H1 (cell line): ENCODE measurements at regions not wholly inside any gene's neighbourhood (a gene's known extent, or its start where the extent isn't known, plus 50 kb on each side); places are given as distances from the start of the nearest gene placed in this dataset.

Experiments
- CTCF ChIA-PET: fragments of 300-600 bp; sonication (Branson Sonifier 250); formaldehyde crosslinking; loops from one replicate; lab custom pipeline; 2021; ENCODE audit not compliant: partially characterized antibody; lab: Charles Lee
- POLR2A ChIA-PET: fragments of 300-600 bp; sonication (Branson Sonifier 250); formaldehyde crosslinking; loops from one replicate; lab custom pipeline; 2021; ENCODE audit warnings: inconsistent platforms; ENCODE audit not compliant: partially characterized antibody; lab: Charles Lee
- DNase-seq, 2 experiments: peaks; one replicate each; pipeline versions ENCODE4 v3.0.0 to v3.0.0-alpha.2; 2010 to 2022; ENCODE audit warnings: low spot score in 2 of 2, low read depth in 1 of 2, mixed read lengths in 1 of 2
- FAIRE-seq: peaks from 2 replicates; lab custom pipeline; 2011; peaks lifted over from hg19 to GRCh38; lab: Jason Lieb, UNC
- H2AFZ ChIP-seq: 2 replicates; pipeline ENCODE4 v1.8.1; 2012; ENCODE audit warnings: low read length, inconsistent platforms
- H2AK5ac ChIP-seq: 2 replicates; pipeline ENCODE4 v1.6.1; 2013; ENCODE audit warnings: low read depth, low read length
- H2BK120ac ChIP-seq: replicated peaks from 2 replicates; pipeline ENCODE3; 2013; ENCODE audit warnings: low read depth, low read length, inconsistent platforms
- H2BK12ac ChIP-seq: 2 replicates; pipeline ENCODE4 v1.6.1; 2013; ENCODE audit warnings: low read depth, low read length
- H2BK15ac ChIP-seq: 2 replicates; pipeline ENCODE4 v1.6.1; 2013; ENCODE audit warnings: low read length
- H2BK20ac ChIP-seq: 2 replicates; pipeline ENCODE4 v1.6.1; 2013; ENCODE audit warnings: low read length
- H2BK5ac ChIP-seq: 2 replicates; pipeline ENCODE4 v1.6.1; 2013; ENCODE audit warnings: low read depth, low read length
- H3K14ac ChIP-seq: 2 replicates; pipeline ENCODE4 v1.6.1; 2013; ENCODE audit warnings: inconsistent platforms; ENCODE audit not compliant: insufficient read length
- H3K18ac ChIP-seq: 2 replicates; pipeline ENCODE4 v1.6.1; 2013; ENCODE audit warnings: low read length; ENCODE audit errors: extremely low read depth
- H3K23ac ChIP-seq: 2 replicates; pipeline ENCODE4 v1.6.1; 2013; ENCODE audit warnings: inconsistent platforms; ENCODE audit not compliant: insufficient read length
- H3K23me2 ChIP-seq: 2 replicates; pipeline ENCODE4 v1.6.1; 2013; ENCODE audit warnings: low read depth, low read length
- H3K27ac ChIP-seq: 2 replicates; pipeline ENCODE4 v1.6.1; 2011; ENCODE audit warnings: low read depth, low read length, inconsistent platforms
- H3K27me3 ChIP-seq, 4 experiments: replicated peaks in 1 of 4; 1 replicate in 1 of 4; 2 replicates in 3 of 4; pipeline versions ENCODE4 v1.6.1 to v1.8.1; 2011 to 2013; ENCODE audit warnings: low read length in 3 of 4, mild to moderate bottlenecking in 3 of 4, inconsistent platforms in 2 of 4, mixed read lengths in 2 of 4, moderate library complexity in 1 of 4; ENCODE audit not compliant: control insufficient read depth in 3 of 4, insufficient read depth in 3 of 4; ENCODE audit errors: extremely low read depth in 1 of 4
- H3K36me3 ChIP-seq, 4 experiments: 2 replicates each; pipeline versions ENCODE4 v1.6.1 to v1.8.1; 2011 to 2013; ENCODE audit warnings: mild to moderate bottlenecking in 4 of 4, low read length in 3 of 4, moderate library complexity in 2 of 4, control low read depth in 1 of 4, inconsistent platforms in 1 of 4; ENCODE audit not compliant: insufficient read depth in 4 of 4, control insufficient read depth in 2 of 4
- H3K4ac ChIP-seq: replicated peaks from 2 replicates; pipeline ENCODE3; 2013; ENCODE audit warnings: low read length, low read depth, mixed read lengths, inconsistent platforms; ENCODE audit not compliant: insufficient read length
- H3K4me1 ChIP-seq, 4 experiments: replicated peaks in 1 of 4; 1 replicate in 1 of 4; 2 replicates in 3 of 4; pipeline versions ENCODE4 v1.6.1 to v1.8.1; 2011 to 2013; ENCODE audit warnings: low read length in 3 of 4, inconsistent platforms in 2 of 4, mixed read lengths in 1 of 4; ENCODE audit not compliant: insufficient read depth in 4 of 4, control insufficient read depth in 3 of 4
- H3K4me2 ChIP-seq, 2 experiments: 2 replicates each; pipeline versions ENCODE4 v1.6.1 to v1.8.1; 2011 to 2013; ENCODE audit warnings: low read depth in 2 of 2, low read length in 2 of 2, control low read depth in 1 of 2, inconsistent platforms in 1 of 2, mild to moderate bottlenecking in 1 of 2; ENCODE audit not compliant: insufficient read depth in 1 of 2
- H3K4me3 ChIP-seq, 4 experiments: fragments of 200-600, 300-600 bp in 1 of 4; sonication (generic), shearing (Covaris generic), sonication (Bioruptor Twin) in 1 of 4; 2 replicates each; pipeline versions ENCODE4 v1.5.1 to v1.8.1; 2011 to 2016; ENCODE audit warnings: low read length in 4 of 4, low read depth in 3 of 4, control low read depth in 2 of 4, inconsistent platforms in 2 of 4, mild to moderate bottlenecking in 2 of 4, mixed read lengths in 1 of 4, moderate library complexity in 1 of 4; ENCODE audit not compliant: insufficient read depth in 2 of 4; ENCODE audit errors: extremely low read depth in 1 of 4
- H3K56ac ChIP-seq: replicated peaks from 2 replicates; pipeline ENCODE3; 2013; ENCODE audit warnings: low read depth, mild to moderate bottlenecking, mixed read lengths, low read length, inconsistent platforms; ENCODE audit not compliant: insufficient read length
- H3K79me1 ChIP-seq: 2 replicates; pipeline ENCODE4 v1.6.1; 2013; ENCODE audit warnings: low read depth, low read length, control low read depth
- H3K79me2 ChIP-seq, 2 experiments: 2 replicates each; pipeline versions ENCODE4 v1.6.1 to v1.8.1; 2012 to 2013; ENCODE audit warnings: low read length in 2 of 2, mild to moderate bottlenecking in 2 of 2, inconsistent platforms in 1 of 2; ENCODE audit not compliant: insufficient read depth in 2 of 2, control insufficient read depth in 1 of 2
- H3K9ac ChIP-seq, 4 experiments: replicated peaks in 1 of 4; 1 replicate in 1 of 4; 2 replicates in 3 of 4; pipeline versions ENCODE4 v1.6.1 to v1.8.1; 2011 to 2013; ENCODE audit warnings: low read depth in 3 of 4, low read length in 3 of 4, control low read depth in 2 of 4, mild to moderate bottlenecking in 2 of 4, moderate library complexity in 2 of 4, inconsistent platforms in 1 of 4; ENCODE audit errors: extremely low read depth in 1 of 4
- H3K9me3 ChIP-seq, 2 experiments: 2 replicates each; pipeline versions ENCODE4 v1.6.1 to v1.8.1; 2012 to 2013; ENCODE audit warnings: mild to moderate bottlenecking in 2 of 2, moderate library complexity in 2 of 2, control low read depth in 1 of 2, inconsistent platforms in 1 of 2, low read depth in 1 of 2, low read length in 1 of 2, mixed read lengths in 1 of 2; ENCODE audit not compliant: insufficient read depth in 2 of 2
- H4K20me1 ChIP-seq, 2 experiments: replicated peaks in 1 of 2; 2 replicates each; pipeline versions ENCODE3 to v1.8.1; 2011 to 2013; ENCODE audit warnings: inconsistent platforms in 2 of 2, low read length in 2 of 2, mild to moderate bottlenecking in 1 of 2; ENCODE audit not compliant: insufficient read depth in 2 of 2, control insufficient read depth in 1 of 2
- H4K5ac ChIP-seq: 2 replicates; pipeline ENCODE4 v1.6.1; 2013; ENCODE audit warnings: low read length, low read depth, mixed read lengths, inconsistent platforms; ENCODE audit not compliant: insufficient read length
- H4K8ac ChIP-seq: 2 replicates; pipeline ENCODE4 v1.8.0; 2013; ENCODE audit warnings: mild to moderate bottlenecking, moderate library complexity, low read length, inconsistent platforms; ENCODE audit not compliant: insufficient read depth; ENCODE audit errors: extremely low read depth
- H4K91ac ChIP-seq: replicated peaks from 2 replicates; pipeline ENCODE3; 2013; ENCODE audit warnings: low read length, mixed read lengths, inconsistent platforms; ENCODE audit not compliant: insufficient read length
- BRCA1 ChIP-seq: IDR thresholded peaks from 2 replicates; pipeline ENCODE4 v1.6.1; 2012; ENCODE audit warnings: low read depth, low read length, improper control_type of control experiment
- EZH2 ChIP-seq: fragments of 200-600 bp; sonication (generic); IDR thresholded peaks from 2 replicates; pipeline ENCODE4 v1.7.1; 2012; ENCODE audit warnings: low read depth, mild to moderate bottlenecking, moderate library complexity, low read length, inconsistent platforms; ENCODE audit not compliant: severe bottlenecking
- FOSL1 ChIP-seq: IDR thresholded peaks from 2 replicates; pipeline ENCODE4 v1.6.1; 2011; ENCODE audit warnings: mild to moderate bottlenecking, low read depth, low read length, moderate library complexity; ENCODE audit not compliant: insufficient read depth
- HDAC2 ChIP-seq, 2 experiments: fragments of 300-600 bp in 1 of 2; sonication (generic) in 1 of 2; IDR thresholded peaks; 2 replicates each; pipeline ENCODE4 v1.6.1; 2011 to 2012; ENCODE audit warnings: low read depth in 2 of 2, low read length in 2 of 2, mild to moderate bottlenecking in 2 of 2, moderate library complexity in 2 of 2, borderline replicate concordance in 1 of 2, inconsistent platforms in 1 of 2
- KDM4A ChIP-seq: IDR thresholded peaks from one replicate; pipeline ENCODE4 v1.7.1; 2012; ENCODE audit warnings: low read depth, mild to moderate bottlenecking, moderate library complexity, low read length, inconsistent platforms; ENCODE audit not compliant: severe bottlenecking
- MAFK ChIP-seq: IDR thresholded peaks from 2 replicates; pipeline ENCODE4 v1.6.1; 2012; ENCODE audit warnings: low read depth, mild to moderate bottlenecking, improper control_type of control experiment, low read length
- PHF8 ChIP-seq: fragments of 200-600 bp; sonication (generic); conservative IDR thresholded peaks from 2 replicates; pipeline ENCODE4 v1.7.1; 2012; ENCODE audit warnings: low read depth, mild to moderate bottlenecking, inconsistent platforms, low read length, moderate library complexity
- POU5F1 ChIP-seq: IDR thresholded peaks from 2 replicates; pipeline ENCODE4 v1.6.1; 2011; ENCODE audit warnings: low read depth, mild to moderate bottlenecking, low read length, moderate library complexity
- SP1 ChIP-seq: IDR thresholded peaks from 2 replicates; pipeline ENCODE4 v1.6.1; 2011; ENCODE audit warnings: low read depth, low read length
- SRF ChIP-seq: IDR thresholded peaks from 2 replicates; pipeline ENCODE4 v1.6.1; 2011; ENCODE audit warnings: mild to moderate bottlenecking, low read depth, low read length, moderate library complexity
- SUZ12 ChIP-seq: fragments of 200-600 bp; sonication (generic); IDR thresholded peaks from 2 replicates; pipeline ENCODE4 v1.6.1; 2012; ENCODE audit warnings: mild to moderate bottlenecking, inconsistent platforms, low read length, moderate library complexity, mixed read lengths
- TEAD4 ChIP-seq: IDR thresholded peaks from 2 replicates; pipeline ENCODE4 v1.6.1; 2012; ENCODE audit warnings: low read depth, low read length, inconsistent platforms, mixed read lengths
- WGBS, 2 experiments: shearing (Covaris generic) in 1 of 2; methylation state at CpG; one replicate each; pipeline versions ENCODE4 v1.1.6 to v1.1.7; 2013 to 2015; ENCODE audit warnings: low lambda C conversion rate in 2 of 2, mixed read lengths in 2 of 2, inconsistent platforms in 1 of 2, low coverage in 1 of 2, missing lambda C conversion rate in 1 of 2; ENCODE audit not compliant: insufficient replicate concordance in 2 of 2, insufficient coverage in 1 of 2, insufficient read length in 1 of 2; ENCODE audit errors: extremely low coverage in 1 of 2, missing lambda C conversion rate in 1 of 2; 5-methylcytosine and 5-hydroxymethylcytosine counted together

DNA sequence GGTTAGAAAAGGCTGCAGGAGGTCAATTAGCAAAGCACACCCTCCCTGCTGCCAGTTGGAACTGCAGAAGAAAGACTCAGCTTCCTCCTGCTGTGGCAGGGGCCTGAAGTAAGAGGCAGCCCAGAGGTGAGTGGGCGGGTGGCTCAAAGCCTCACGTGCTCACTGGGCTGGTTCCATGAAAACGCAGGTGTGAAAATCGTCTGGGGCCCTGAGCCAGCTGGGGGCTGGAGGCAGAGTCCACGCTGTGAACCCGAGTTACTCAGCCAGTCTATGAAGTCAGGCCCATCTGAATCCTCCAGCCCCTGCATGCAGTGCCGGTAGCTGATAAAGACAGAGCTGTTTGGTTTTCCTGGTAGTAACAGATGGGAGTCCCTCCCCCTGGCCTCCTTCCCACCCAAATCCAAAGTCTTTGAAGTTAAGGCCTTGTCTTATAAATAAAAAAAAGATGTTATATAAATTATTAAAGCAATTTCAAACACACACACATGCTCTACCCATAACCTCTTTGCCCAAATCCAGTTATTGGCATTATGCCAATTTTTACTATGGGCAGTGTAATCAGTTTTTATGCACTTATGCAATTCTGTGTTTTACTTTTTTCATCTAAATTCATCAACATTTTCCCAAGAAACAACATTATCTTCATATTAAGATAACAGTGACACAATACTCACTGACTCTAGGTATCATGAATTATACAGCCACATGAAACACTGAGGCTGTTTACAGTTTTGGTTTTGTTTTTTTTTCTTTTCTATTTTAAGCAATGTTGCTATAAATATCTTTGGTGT lies 57.9 kb upstream of the PNMA1 start:
- WGBS, 2 experiments, result 12% methylated on average over 7 of the region's 7 CpGs; no CpG with 5 or more reads in 1 of the 2 experiments
- H3K27me3 ChIP-seq, result peaks cover 0 to 28% (median 12%) of the 10 kb centered on the region in 4 experiments; a peak in 4 of 7 replicates
- H3K23me2 ChIP-seq, result no peaks in the 10 kb centered on the region; the same call in 1 of the 2 replicates
- no peak overlapping the region for H2BK15ac ChIP-seq
- peak overlapping the region in 1 of 4 experiments; percentile 4; a peak in 1 of 8 replicates for H3K4me3 ChIP-seq
- no peak overlapping the region for H3K56ac ChIP-seq
- H3K9me3 ChIP-seq, result no peaks in the 10 kb centered on the region
- H3K18ac ChIP-seq, result no peak overlapping the region
- no peak overlapping the region for H2BK20ac ChIP-seq
- H4K5ac ChIP-seq, result no peak overlapping the region
- CTCF ChIA-PET, result interaction anchor here (0.6 to 4.7 kb wide), 16 partner anchors 10 to 839 kb away, joined by 3 to 37 read pairs (median 6); a partner anchor contains a TSS
- no peak overlapping the region for H2BK5ac ChIP-seq
- H3K27ac ChIP-seq, result no peak overlapping the region
- no peak overlapping the region for H2AFZ ChIP-seq
- no peak overlapping the region for H4K8ac ChIP-seq
- H3K4me2 ChIP-seq, result peak overlapping the region; percentile 40 to 47; a peak in 3 of 4 replicates
- POLR2A ChIA-PET, result interaction anchor here (0.6 to 8.5 kb wide), 8 partner anchors 10 to 475 kb away, joined by 3 to 42 read pairs (median 4); a partner anchor contains a TSS
- H3K79me1 ChIP-seq, result no peaks in the 10 kb centered on the region
- peaks cover 0 to 7% of the 10 kb centered on the region in 2 experiments for H4K20me1 ChIP-seq
- H3K4me1 ChIP-seq, result peaks cover 5 to 22% (median 8%) of the 10 kb centered on the region in 4 experiments; a peak in 5 of 7 replicates
- no peak overlapping the region for H4K91ac ChIP-seq
- no peaks in the 10 kb centered on the region for H3K36me3 ChIP-seq
- H3K14ac ChIP-seq, result no peak overlapping the region
- H2AK5ac ChIP-seq, result no peak overlapping the region
- H2BK120ac ChIP-seq, result no peak overlapping the region
- FAIRE-seq (no peak), DNase-seq (peak; percentile 43 to 71)
- no peak overlapping the region for H3K4ac ChIP-seq
- no peak overlapping the region for H2BK12ac ChIP-seq
- no peak overlapping the region for H3K23ac ChIP-seq
- no peak overlapping the region for H3K9ac ChIP-seq
- H3K79me2 ChIP-seq, result no peaks in the 10 kb centered on the region
- TF ChIP-seq EZH2 (no peak), POU5F1 (no peak), SUZ12 (no peak), FOSL1 (no peak), PHF8 (no peak), MAFK (no peak), SRF (no peak), KDM4A (no peak), HDAC2 (IDR thresholded peaks at IDR 0.05; ENCODE audit: borderline replicate concordance in 1 of 2, low read depth in 2 of 2, low read length in 2 of 2) (no peak), BRCA1 (no peak), TEAD4 (no peak), SP1 (peak; percentile 55; the same call in 1 of the 2 replicates)
